Lower leg skin (tissue), 4 donors: ENCODE measurements at regions not wholly inside any gene's neighbourhood (a gene's known extent, or its start where the extent isn't known, plus 50 kb on each side); places are given as distances from the start of the nearest gene placed in this dataset.

Source experiments
- DNase-seq, 2 donors: peaks; one replicate each; pipeline ENCODE4 v3.0.0-alpha.2; 2019; ENCODE audit warnings: low spot score in 2 of 2
- H3K4me3 ChIP-seq: fragments of 200-600 bp; sonication (generic); 2 replicates; pipeline ENCODE4 v1.5.1; 2017; ENCODE audit warnings: mild to moderate bottlenecking, low read depth; ENCODE audit not compliant: poor library complexity, severe bottlenecking
- CTCF ChIP-seq, 3 donors: fragments of 450-650 bp; IDR thresholded peaks; one replicate each; pipeline ENCODE4 v1.5.1; 2016; ENCODE audit warnings: antibody characterized with exemption in 3 of 3, mild to moderate bottlenecking in 3 of 3, moderate library complexity in 2 of 3
- POLR2A ChIP-seq, 2 donors: fragments of 450-650 bp; IDR thresholded peaks; one replicate each; pipeline ENCODE4 v1.6.1; 2016 to 2017; ENCODE audit warnings: antibody characterized with exemption in 2 of 2, mild to moderate bottlenecking in 1 of 2, moderate library complexity in 1 of 2
- WGBS, 2 donors: methylation state at CpG; one replicate each; pipeline ENCODE4 v1.1.5; 2018; 5-methylcytosine and 5-hydroxymethylcytosine counted together
- intact Hi-C: fragments of 100-400 bp; cut with DNase I; formaldehyde crosslinking; loops from one replicate; pipeline ENCODE4 v1.15.0; 2023; ENCODE audit warnings: low total_unique reads

- TF ChIP-seq CTCF (IDR thresholded peaks at IDR 0.05) (no peak), POLR2A (IDR thresholded peaks at IDR 0.05) (no peak)
- no peak overlapping the region for H3K4me3 ChIP-seq
- DNase-seq = no peak
- WGBS, 2 donors = 94 to 97% methylated on average over 3 of the region's 3 CpGs
- intact Hi-C loops = no loop called here
Measured at GRCh38 chr20:40561187-40561586, 127.8 kb downstream of the MAFB start.

- no peak overlapping the region for H3K4me3 ChIP-seq
- intact Hi-C loops = no loop called here
- TF ChIP-seq CTCF (IDR thresholded peaks at IDR 0.05) (no peak), POLR2A (IDR thresholded peaks at IDR 0.05) (no peak)
- DNase-seq = no peak
Measured at GRCh38 chr20:40558212-40558611, 130.8 kb downstream of the MAFB start.

GRCh38 chr20:40551125-40551530 is 137.9 kb downstream of the MAFB start:
- DNase-seq = no peak
- intact Hi-C loops = no loop called here
- TF ChIP-seq CTCF (IDR thresholded peaks at IDR 0.05) (no peak), POLR2A (IDR thresholded peaks at IDR 0.05) (no peak)
- no peak overlapping the region for H3K4me3 ChIP-seq
- 64 to 85% methylated on average over 1 of the region's 1 CpG for WGBS, 2 donors

GRCh38 chr20:40547483-40548091 is 141.4 kb downstream of the MAFB start:
- WGBS, 2 donors = 41 to 54% methylated on average over 2 of the region's 2 CpGs
- no peak overlapping the region for H3K4me3 ChIP-seq
- intact Hi-C loops = no loop called here
- DNase-seq = no peak
- TF ChIP-seq CTCF (IDR thresholded peaks at IDR 0.05) (no peak), POLR2A (IDR thresholded peaks at IDR 0.05) (no peak)

GRCh38 chr20:40545478-40545877 is 143.6 kb downstream of the MAFB start:
- intact Hi-C loops = no loop called here
- H3K4me3 ChIP-seq = no peak overlapping the region
- no peak for TF ChIP-seq CTCF (IDR thresholded peaks at IDR 0.05)
- TF ChIP-seq POLR2A (IDR thresholded peaks at IDR 0.05) = no peak
- no peak for DNase-seq
- 86 to 94% methylated on average over 2 of the region's 2 CpGs for WGBS, 2 donors

- intact Hi-C loops = no loop called here
- H3K4me3 ChIP-seq = no peak overlapping the region
- DNase-seq = no peak
- WGBS, 2 donors = 77 to 86% methylated on average over 2 of the region's 2 CpGs
- TF ChIP-seq POLR2A (IDR thresholded peaks at IDR 0.05) = no peak
- TF ChIP-seq CTCF (IDR thresholded peaks at IDR 0.05) = no peak
Measured at GRCh38 chr20:40542065-40542464, 147.0 kb downstream of the MAFB start.
